ENCODE measurements at regions not wholly inside any gene's neighbourhood (a gene's known extent, or its start where the extent isn't known, plus 50 kb on each side); places are given as distances from the start of the nearest gene placed in this dataset.
"Not testable (repeated sequence)": the region's sequence is repeated elsewhere in the genome, so short reads cannot be mapped to it uniquely, and the experiment has no call there.

DNA sequence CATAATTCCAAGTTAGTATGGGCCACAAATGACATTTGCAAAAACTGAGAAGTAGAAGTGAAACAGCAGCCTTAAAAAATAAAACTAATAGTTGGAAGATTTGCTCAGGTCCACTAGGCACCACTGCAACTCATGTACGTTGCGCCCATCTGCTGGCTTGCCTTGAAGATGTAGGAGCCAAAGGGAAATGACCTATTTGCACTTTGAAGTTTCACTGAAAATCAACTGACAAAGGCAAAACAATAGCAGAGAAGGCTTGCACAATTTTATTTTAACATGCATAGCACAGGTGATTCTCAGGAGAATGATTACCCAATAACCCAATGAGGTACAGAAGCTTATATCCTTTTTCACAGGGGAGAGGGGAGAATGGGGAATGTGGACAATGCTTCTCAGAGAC, 170.1 kb upstream of the USP25 start:
- DNase-seq = no peak

DNA sequence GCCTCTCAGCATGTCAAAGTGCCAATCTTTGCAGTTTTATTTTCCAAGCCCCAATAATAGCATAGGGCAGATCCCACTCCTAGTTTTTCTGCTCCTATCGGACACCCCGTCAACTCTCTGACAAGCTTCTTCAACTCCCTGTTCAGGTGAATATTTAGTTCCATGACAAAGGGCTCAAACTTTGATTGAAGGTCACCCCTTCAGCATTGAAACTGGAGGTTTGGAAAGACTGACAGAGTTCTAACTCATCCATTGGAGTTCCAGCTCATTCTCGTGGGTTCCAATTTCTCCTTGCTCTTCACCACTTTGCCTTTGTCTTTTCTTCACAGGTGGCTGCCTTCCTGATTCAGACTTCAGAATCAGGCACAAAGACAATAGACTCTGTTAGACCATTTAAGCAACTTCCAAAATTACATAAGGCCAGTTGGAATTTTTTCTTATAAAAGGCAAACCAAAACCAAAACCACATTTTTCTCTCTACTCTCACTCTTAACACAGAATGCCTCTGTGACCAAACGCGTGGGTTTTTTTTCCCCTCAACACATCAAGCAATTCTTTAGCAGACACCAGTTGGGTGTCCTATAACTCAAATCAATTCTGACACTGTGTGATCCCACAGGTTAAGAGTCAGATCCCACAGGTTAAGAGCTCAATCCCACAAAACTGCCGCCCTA, 169.3 kb upstream of the USP25 start:
- DNase-seq = no peak

DNA sequence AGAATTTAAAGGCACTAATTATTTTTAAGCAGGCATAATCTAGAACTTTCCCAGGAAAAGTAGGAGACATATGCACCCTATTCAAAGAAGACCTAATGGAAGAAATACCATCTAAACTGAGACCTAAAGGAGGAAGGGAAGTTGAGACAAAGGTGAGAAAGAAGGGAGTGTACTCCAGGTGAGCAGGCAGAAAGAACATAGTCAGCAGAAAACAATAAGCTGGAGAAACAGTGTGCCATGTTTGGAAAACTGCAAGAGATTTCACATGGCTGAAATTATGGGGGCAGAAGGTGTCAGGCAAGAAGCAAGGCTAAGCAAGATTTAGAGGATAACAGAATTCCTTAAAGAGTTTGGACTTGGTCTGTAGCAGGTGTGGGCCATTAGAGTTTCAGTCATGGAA, 167.0 kb upstream of the USP25 start:
- DNase-seq = no peak

DNA sequence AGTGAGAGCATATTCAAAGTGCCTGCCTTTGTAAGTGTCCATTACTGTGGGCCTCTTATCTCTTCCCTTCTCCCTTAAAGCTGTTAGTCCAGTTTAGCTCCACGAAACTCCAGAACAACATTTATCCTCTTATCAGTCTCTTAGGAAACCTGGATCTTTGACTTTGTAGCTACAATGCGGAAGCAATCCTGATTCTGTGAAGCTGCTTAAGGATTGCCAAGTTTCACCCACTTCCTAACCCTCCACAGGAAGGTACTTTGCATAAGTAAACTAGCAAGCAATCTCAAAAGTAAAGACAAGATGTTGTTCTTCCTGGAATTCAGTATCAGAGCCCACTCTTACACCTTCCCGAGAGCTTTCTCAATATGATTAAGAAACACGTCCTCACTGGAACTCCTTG, 164.9 kb upstream of the USP25 start:
- DNase-seq = no peak

DNA sequence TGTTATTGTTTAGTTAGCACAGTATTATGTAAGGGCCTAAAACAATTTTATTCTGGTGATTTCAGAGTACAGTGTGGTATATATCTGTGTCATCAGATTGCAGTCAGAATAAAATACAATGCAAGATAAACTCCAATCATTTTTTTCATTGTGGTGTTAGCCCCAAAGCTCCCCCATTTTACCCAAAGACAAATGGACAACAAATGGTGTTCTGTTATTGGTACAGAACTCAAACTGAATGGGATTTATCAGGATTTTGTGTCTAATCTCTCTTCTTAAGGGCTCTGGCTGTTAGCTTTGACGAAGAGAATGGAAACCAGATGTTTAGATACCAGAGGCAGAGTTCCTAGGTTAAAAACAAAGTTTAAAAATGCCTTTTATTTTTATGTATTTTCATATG, 163.1 kb upstream of the USP25 start:
- no peak for DNase-seq

DNA sequence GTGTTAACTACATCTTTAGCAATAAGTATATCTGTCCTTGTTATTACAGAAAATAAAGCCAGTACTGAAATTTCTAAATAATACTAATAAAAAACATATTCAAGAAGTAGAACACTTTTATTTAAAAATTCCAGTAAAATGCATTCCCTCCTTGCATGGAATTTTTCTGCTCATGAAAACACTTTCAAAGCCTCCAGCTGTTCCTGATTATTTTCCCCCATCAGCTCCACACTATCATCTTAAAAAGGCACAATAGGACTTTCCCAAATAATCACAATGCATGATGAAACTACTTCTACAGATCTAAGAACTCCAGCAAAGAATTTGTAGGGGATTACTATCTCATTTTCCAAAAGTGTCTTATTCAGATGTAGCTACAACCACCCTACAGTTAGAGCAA, 162.6 kb upstream of the USP25 start:
- no peak for DNase-seq

DNA sequence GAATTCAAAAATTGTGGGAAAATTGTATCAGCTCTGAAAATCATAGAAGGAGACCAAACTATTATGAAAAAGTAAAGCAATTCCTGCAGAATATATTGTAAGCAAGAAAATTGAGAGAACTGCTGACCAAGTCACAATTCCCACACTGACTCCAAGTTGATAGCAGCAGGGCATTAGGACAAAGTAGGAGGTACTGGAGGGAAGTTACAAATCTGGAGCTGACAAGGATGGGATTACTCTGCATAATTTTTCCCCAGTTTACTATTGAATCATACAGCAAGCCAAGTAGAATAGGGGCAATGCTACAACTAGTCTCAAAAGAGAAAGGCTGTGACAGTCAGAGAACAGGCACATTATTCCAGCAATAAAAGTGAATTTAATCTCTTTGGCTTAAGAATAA, 161.3 kb upstream of the USP25 start:
- no peak for DNase-seq

DNA sequence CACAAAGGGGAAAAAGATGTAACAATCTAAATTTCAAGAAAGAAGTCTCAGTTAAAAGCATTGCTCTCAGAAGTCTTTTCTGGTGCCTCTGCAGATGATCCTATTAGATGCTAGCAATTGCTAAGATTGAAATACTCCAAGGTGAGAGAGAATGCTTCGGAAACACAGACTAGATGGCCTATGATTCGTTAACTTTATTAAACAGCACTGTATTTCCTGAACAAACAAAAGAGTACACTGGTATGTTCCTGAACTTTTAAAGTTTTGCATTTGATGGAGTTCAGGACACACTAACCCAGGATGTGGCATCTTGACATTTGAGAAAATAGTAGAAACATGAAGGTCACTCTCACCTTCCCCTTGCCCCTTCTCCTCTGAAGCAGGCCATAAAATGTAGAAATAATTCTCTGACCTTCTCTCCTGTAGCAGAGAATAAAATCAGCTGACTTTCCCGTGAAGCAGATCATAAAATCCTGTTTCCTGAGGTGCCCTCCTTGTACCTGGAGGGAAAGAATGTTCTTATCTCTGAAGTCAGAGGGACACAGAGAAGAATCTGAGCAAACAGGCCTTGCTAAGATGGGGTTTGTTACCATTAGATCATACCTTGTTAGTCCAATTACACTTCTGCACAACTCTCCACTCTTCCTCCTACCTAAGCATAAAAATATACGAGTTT, 142.9 kb upstream of the USP25 start:
- no peak for DNase-seq

DNA sequence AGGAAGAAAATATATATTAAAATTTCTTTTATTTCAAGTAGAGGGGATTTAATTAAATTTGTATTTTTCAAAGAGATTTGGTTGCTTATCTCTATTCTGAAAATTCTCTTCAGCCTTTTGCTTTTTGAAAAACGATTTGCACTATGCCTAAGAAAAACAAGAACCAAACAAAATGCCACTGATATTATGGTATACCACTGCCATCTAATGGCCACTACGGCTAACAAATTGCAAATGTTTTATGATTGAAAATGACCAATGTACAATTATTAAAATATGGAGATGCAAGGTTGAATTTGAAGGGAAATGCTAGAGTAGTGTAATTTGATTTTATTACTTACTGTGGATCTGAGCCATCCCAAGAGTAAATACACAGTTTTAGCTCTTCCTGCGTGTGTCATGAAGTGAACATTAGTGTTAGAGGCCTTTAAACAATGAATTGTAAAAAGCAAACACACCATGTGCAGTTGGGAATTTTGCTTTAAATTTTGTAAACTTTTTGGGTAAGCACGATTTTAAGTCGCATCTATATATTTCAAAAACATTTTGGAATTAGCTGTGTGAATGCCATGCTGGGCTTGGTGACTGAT, 137.4 kb upstream of the USP25 start:
- peak in 1 of 2 experiments; percentile 53 for DNase-seq

DNA sequence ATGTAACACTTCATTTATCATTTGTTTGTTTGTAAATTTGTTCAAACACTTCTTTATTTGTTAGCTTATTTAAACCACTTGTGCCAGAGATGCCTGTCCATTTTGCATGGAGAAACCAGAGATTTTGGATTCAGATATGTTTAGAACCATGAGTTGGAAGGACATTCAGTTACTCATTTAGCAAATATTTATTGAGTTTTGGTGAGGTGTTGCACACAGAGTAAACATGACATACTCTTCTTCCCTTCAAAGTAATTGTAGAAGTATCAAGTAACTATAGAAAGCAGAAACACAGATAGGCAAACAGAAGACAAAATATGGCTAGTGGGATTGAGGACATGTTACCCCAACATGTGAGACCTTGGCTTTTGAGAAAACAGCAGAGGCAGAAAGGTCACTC, 136.8 kb upstream of the USP25 start:
- DNase-seq = no peak

DNA sequence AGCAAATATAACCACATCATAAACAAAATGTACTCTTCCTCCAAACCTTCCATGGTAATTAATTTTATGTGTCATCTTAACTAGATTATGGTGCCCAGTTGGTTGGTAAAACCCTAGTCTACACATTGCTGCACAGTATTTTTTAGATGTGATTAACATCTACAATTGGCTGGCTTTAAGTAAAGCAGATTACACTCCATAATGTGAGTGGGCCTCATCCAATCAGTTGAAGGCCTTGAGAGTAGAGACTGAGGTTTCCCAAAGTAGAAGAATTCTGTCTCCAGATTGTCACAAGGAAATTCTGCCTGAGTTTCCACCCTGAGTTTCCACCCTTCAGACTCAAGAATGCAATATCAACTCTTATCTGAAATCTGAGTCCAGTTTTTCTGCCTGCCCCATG, 128.4 kb upstream of the USP25 start:
- DNase-seq = no peak

DNA sequence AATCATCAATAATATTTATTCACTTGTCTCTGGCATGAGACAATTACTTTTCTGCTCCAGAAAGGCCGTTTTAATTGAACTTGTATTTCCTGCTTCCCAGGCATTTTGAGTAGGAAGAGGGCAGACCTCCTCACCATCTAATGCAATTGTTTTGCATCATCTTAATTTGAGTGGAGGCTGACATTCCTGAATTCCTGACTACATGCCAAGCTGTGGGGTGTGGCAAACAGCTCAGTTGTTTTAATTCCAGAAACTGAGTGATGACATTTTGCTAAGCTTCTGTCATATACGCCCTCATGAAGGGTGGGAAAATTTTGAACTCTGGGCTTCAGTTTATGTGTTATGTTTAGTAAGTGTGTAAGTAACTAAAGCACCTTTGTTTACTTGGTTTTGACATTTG, 125.4 kb upstream of the USP25 start:
- DNase-seq = no peak

DNA sequence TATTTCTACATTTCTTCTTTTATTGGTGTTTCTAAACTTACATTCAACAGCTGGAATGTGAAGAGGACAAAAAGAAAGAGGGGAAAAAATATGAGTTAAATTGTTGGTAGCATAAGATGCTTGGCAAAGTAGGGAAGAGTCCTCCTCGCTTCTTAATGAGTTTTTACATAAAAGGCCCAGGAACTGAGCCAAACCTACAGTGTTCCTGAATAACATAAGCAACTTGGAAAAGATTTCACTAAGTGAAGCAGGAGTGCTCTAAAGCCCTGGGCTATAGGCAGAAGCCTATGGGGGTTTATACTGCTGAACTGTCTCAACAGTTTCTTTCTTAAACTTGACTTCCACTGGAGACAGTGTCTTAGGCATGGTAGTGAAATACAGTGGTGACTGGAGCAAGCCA, 115.0 kb upstream of the USP25 start:
- no peak for DNase-seq

DNA sequence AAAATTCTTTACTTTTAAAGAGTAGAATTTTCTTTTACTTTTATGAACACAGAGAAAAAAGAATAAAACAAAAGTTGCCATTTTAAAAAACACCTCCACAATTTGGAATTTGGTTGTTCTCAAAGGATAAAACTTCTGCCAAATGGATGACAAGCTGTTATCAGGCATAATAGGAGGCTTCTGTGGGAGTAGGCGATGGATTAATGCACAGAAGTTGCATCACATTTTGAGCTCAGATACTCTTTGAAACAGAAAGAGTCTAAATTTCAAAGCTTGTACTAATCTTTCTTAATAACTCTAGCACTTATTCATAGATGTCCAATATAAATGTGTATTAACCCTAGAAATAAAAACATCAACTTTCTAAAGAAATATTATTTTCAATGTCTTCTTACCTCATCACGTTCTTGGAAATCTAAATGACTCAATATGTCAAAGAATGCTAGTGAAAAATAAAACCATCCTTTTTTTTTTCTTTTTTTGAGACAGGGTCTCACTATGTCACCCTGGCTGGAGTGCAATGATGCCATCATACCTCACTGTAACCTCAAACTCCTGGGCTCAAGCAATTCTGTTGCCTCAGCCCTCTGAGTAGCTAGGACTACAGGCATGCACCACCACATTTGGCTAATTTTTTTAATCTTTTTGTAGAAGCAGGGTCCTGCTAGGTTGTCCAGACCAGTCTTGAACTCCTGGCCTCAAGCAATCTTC, 112.8 kb upstream of the USP25 start:
- DNase-seq = no peak

DNA sequence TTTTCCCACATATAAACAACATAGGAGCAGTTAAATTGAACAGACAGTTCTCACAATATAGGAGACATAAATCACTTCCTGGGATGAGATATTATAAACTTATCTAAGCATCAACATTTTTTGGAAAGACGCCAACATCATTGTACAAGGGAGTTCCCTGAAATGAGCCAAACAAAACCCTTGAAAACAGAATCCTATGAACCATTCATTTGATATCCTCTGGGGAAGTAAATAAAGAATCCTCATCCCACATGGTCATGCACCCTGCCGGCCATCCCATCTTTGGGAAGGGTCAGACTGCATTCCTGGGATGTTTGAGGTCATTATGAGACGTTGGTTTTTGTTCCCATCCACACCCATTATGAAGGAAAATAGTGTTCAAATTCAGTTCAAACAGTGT, 111.8 kb upstream of the USP25 start:
- DNase-seq = no peak

DNA sequence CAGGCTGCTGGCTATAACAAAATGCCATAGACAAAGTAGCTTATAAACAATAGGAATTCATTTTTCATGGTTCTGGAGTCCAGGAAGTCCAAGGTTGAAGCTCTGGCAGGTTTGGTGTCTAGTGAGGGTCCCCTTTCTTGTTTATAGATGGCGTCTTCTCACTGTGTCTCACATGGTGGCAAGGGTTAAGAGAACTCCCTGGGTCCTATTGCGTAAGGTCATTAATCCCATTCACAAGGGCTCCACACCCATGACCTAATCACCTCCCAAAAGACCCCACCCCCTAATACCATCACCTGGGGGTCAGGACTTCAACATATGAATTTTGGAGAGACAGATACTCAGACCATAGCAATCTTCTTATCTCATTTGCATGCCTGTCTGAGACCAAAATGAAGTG, 108.9 kb upstream of the USP25 start:
- DNase-seq = no peak

DNA sequence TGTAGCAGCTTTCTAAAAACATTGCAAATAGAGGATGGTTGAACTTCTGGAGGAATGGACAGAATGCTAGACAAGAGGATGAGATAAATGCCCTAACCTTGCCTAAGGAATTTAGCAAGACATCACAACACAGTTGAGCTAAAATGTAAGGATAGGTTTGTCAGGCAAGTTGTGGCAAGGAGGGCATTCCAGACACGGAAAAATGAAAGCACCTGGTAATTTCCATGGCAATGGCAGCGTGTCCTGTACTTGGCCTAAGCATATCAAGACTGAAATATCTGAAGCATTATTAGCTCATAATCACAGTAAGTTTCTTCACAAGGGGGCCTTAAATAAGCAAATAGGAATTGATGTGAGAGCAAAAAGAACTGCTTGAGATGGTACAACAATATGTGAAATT, 105.1 kb upstream of the USP25 start:
- no peak for DNase-seq

DNA sequence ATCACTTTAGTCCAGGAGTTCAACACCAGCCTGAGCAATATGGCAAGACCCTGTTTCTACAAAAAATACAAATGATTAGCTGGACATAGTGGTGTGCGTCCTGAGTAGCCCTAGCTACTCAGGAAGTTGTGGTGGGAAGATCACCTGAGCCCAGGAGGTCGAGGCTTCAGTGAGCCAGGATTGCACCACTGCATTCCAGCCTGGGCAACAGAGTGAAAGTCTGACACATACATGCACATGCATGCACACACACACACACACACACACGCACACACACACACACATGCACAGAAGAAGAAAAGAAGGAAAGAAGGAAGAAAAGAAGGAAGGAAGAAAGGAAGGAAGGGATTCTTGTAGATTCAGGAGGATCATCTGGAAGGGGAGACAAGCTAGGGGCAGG, 104.4 kb upstream of the USP25 start:
- DNase-seq = no peak

DNA sequence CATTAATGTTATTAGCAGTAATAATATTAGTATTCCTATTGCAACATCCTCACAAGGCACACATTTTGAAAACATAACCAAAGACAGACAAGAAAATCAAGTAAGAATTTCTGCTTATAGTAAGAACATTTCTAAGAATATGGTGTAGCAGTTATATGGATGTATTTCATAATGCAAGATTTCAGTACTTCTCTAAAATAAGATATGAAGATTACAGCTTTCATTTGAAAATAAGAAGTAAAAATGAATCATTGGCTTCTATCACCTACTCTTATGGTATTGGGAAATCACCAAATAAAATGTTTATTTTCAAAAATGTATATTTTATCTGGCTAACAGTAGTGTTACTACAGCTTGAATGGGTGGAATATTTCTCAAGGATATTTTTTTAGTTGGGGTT, 103.8 kb upstream of the USP25 start:
- no peak for DNase-seq

DNA sequence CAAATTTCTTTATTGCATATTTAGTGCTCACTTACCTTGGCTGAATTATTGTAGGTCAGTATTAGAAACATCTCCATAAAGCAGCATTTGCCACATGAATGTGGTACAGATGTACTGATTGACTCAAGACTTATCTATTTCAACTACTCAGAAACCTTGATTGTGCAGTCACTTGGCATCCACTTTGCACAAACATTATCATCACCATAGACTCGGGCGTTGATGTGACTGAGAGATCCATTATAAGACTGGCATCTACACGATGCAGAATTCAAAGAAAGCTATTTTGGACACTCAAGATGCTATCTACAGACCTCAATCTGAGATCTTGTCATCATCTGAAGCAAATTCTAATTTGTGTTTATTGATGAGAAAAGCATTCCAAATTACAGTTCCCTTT, 102.8 kb upstream of the USP25 start:
- DNase-seq = no peak

DNA sequence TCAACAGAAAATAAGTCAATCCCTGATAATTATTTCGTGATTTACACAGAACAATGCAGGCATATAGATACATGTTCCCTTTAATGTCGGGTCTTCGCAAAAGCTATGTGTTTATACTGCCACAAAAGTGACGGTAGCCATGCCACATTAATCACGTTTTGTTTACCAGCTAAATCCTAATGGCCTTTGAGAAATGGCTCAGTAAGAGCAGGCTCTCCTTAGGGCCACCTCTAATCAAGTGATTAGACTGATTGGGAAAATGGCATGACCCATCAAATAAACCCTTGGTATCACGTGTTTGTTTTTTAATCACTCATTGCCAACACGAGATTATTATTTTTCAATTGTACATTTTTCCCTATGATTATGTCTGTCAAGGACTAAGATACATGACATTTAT, 102.0 kb upstream of the USP25 start:
- DNase-seq = no peak

DNA sequence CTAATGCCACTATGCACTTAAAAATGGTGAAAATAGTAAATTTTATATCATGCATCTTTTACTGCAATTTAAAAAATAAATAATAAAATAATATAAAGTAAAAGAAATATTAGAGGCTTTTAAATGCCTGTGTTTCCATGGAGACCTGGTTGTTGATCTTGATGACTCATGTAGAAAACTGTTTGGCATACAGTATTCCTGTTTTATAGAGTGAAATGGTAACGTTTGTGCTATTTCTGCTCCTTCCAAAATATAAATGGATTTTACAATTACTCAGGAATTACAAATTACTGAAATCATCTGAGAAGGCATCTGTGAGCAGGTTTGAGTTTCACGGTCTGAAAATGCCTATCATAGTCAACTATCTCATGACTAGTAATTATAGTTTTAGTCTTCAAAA, 98.4 kb upstream of the USP25 start:
- DNase-seq = no peak

DNA sequence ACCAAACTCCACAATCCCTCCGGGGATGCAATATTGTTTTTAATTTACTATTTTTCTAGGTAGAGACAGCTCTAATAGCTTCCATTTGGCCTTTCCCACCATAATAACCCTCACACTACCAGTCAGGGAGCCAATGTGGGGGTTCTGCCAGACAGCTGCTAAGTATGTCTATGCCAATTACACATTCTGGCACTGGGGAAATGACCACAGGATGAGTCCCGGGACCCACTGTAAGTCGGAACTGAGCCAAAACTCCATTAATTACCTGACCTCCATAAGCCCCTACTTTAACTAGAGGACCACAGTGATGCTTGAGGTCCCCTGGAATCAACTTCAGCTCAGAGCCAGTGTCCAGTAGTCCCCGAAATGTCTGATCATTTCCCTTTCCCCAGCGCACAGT, 95.2 kb upstream of the USP25 start:
- DNase-seq = not testable (repeated sequence)
